ENCODE measurements at regions not wholly inside any gene's neighbourhood (a gene's known extent, or its start where the extent isn't known, plus 50 kb on each side); places are given as distances from the start of the nearest gene placed in this dataset.
"Not testable (repeated sequence)": the region's sequence is repeated elsewhere in the genome, so short reads cannot be mapped to it uniquely, and the experiment has no call there.

DNA sequence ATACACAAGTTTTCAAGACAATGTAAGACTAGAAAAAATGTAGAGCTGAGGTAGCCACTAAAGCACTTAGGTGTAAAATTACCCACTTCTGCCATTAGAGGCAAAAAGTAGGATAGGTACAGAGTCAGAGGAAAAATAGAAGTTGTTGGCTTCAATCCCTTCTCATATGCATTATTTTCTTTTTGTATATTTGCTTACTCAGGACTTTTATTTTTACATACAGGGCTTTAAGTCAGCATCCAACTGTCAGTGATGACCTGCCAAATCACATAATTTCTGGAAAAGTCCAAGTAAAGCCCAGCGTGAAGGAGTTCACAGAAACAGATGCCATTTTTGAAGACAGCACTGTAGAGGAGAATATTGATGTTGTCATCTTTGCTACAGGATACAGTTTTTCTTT is 211.0 kb upstream of the POGK start:
- DNase-seq: no peak

DNA sequence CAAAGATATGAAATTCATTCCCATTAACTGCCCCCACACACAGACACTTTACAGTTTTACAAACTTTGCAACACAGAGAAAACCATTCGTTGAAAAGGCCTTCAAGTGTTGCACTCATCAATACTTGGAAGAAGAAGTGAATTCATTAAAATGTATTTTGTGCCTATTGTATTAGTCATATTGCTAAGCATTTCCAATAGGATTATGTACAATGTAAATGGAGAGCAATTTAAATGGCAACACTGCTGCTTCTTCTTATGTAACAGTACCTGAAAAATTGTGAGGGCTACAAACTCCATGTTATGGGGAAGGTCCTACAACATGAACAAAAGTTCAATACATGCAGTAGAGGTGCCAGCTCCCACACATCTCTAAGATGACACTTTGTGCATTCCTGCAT is 209.3 kb upstream of the POGK start:
- DNase-seq: no peak

DNA sequence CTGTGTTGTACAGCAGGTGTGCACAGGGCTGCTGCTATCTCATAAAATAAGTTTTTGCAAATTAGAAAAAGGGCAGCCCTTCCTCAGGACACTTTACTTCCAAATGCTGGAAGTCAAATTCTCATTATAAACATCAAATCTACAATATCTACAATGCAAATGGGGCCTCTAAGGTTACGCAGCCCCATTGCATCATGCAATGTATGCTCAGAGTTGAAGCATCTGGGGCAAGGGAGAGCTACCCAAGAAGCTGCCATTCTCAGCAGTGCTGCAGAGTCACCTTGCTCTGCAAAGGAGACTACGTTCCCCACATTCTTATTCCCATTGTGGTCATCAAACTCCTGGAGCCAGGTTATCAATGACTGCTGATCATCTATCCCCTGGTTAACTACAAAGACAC is 208.9 kb upstream of the POGK start:
- DNase-seq: no peak

DNA sequence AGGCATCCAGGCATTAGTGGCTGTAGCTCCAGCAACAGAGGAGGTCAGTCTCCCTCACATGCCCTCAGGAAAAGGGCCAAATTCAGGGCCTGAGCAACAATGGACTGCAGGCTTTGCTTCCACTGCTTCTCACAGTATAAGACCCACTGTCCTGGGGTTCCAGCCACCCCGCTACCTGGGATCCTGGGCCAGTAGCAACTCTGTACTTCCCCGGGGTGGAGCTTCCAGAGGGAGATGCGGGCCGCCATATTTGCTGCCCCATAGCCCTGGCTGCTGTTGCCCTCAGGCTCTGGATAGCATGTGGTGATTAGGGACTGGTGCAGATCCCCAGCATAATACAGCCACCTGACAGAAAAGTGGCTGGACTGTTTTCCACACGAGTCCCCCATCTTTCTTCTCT is 201.1 kb upstream of the POGK start:
- DNase-seq: no peak

DNA sequence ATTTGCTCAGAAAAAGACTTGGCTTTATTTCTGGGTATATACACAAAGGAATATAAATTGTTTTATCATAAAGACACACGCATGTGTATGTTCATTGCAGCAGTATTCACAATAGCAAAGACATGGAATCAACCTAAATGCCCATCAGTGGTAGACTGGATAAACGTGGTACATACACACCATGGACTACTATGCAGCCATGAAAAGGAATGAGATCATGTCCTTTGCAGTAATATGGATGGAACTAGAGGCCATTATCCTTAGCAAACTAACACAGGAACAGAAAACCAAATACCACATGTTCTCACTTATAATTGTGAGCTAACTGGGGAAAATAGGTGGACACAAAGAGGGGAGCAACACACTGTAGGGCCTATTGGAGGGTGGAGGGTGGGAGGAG is 182.0 kb upstream of the POGK start:
- DNase-seq: not testable (repeated sequence)

DNA sequence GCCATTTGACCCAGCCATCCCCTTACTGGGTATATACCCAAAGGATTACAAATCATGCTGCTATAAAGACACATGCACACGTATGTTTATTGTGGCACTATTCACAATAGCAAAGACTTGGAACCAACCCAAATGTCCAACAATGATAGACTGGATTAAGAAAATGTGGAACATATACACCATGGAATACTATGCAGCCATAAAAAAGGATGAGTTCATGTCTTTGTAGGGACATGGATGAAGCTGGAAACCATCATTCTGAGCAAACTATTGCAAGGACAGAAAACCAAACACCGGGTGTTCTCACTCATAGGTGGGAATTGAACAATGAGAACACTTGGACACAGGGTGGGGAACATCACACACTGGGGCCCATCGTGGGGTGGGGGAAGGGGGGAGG is 172.5 kb upstream of the POGK start:
- not testable (repeated sequence) for DNase-seq

DNA sequence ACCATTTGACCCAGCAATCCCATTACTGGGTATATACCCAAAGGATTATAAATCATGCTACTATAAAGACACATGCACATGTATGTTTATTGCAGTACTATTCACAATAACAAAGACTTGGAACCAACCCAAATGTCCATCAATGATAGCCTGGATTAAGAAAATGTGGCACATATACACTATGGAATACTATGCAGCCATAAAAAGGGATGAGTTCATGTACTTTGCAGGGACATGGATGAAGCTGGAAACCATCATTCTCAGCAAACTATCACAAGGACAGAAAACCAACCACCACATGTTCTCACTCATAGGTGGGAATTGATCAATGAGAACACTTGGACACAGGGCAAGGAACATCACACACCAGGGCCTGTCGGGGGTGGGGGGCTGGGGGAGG is 171.7 kb upstream of the POGK start:
- DNase-seq: not testable (repeated sequence)

DNA sequence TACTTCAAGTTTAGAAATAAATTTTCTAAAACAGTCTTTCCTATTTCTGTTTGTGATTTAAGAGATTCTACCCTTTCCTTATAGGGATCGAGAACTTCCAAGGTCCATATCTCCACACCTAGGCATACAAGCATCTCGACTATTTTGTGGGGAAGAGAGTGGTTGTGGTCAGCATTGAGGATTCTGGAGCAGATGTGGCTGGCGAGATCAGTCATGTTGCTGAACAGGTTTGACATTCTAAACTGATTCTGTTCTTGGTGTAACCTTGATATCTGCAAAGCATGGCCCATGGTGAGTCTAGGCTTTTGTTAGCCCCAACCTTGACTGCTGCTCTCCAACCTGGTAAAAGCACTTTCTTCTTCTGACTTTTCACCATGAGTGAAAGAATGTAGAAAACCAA is 167.6 kb upstream of the POGK start:
- no peak for DNase-seq

DNA sequence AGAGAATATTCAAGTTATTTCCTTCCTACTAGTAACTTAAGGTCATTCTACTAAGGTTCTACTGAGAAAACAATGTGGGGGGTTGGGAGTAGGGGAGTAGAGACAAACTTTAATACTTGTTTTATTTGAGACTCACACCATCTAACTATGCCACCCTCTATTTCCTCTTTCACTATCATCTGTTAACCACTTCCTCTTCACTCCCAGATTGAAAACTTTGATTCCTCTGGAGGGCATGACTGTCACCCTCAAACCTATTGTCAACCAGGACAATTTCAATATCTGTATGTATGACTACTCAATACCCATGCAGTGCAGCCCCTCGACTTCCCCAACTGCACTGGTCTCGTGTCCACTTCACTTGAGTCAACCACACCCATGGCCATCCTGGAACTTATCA is 165.6 kb upstream of the POGK start:
- DNase-seq: no peak

DNA sequence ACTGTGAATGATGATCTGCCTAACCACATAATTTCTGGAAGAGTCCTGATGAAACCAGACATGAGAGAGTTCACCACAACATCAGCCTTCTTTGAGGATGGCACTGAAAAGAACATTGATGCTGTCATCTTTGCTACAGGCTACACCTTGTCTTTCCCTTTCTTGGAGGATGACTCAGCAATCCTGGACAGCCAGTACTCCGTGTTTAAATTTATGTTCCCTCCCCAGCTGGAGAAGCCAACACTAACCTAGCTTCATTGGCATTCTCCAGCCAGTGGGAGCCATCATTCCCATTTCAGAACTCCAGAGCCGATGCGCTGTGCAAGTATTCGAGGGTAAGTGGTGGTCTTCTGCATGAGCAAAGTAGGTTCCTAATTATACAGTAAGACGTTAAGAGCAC is 164.1 kb upstream of the POGK start:
- DNase-seq: no peak

DNA sequence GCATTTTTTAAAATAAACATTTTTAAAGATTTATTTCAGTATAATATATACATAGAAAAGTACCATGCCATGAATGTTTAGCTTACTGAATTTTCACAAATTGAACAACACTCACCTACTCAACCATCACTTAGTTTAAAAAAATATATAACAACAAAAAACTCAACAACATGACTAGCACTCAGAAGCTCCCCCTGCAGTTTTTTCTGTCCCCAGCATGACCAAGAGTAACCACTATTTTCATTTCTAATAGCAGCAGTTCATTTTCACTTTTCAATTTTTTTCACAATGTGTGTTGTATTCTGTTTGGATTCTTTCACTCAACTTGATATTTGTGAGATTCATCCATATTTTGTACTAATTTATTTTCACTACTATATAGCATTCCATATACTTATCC is 162.3 kb upstream of the POGK start:
- no peak for DNase-seq

DNA sequence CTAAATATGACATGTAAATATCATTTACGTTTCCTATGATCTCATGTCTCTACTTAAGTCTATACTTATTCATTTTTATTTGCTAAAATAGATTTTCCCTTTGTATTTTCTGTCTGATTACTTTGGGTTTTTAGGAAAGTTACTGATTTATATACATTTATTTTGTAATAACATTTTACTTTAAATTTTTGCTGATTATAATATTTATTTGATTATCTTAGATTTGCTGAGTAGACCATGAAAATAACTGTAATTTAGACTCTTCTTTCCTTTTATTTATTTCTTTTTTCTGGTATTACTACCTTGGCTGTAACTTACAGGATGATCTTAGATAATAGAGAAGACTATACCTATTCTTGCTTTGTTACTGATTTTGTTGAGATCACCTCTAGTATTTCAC is 159.9 kb upstream of the POGK start:
- no peak for DNase-seq

DNA sequence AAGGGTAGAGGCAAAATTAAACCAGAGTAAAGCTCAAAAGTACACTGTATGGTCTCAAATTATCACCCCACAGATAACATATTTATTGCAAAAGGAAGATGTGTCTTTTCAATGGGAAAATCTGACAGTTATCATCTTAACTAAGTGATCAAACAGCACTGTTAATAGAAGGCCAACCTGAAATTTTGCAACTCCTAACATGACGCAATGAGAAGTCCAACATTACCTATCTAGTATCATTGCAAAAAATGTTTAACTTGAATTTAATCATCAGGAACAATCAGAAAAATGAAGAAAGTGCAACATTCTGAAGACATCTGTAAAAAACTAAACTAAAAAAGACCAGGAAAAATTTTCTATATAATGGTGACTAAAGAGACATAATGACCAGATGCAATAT is 156.7 kb upstream of the POGK start:
- no peak for DNase-seq

DNA sequence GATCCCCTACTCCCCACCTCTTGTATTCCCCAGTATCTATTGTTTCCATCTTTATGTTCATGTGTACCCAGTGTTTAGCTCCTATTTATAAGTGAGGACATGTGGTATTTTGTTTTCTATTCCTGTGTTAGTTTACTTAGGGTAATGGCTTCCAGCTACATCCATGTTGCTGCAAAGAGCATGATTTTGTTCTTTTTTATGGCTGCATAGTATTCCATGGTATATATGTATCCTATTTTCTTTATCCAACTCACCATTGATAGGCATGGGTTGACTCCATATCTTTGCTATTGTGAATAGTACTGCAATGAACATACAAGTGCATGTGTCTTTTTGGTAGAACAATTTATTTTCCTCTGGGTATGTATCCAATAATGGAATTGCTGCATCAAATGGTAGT is 154.6 kb upstream of the POGK start:
- DNase-seq: not testable (repeated sequence)

DNA sequence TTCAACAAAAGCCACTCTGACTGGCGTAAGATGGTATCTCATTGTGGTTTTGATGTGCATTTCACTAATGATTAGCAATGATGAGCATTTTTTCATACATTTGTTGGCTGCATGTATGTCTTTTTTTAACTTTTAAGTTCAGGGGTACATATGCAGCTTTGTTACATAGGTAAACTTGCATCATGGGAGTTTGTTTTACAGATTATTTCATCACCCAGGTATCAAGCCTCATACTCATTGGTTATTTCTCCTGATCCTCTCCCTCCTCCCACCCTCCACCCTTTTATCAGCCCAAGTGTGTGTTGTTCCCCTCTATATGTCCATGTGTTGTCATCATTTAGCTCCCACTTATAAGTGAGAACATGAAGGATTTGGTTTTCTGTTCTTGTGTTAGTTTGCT is 154.1 kb upstream of the POGK start:
- no peak for DNase-seq

DNA sequence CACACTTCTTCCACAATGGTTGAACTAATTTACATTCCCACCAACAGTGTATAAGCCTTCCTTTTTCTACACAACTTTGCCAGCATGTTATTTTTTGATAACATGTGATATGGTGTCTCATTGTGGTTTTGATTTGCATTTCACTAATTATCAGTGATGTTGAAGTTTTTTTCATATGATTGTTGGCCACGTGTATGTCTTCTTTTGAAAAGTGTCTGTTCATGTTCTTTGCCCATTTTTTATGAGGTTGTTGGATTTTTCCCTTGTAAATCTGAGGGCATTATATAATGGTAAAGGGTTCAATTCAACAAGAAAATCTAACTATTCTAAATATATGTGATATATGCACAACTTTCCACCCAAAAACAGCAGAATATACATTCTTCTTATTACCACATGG is 153.4 kb upstream of the POGK start:
- not testable (repeated sequence) for DNase-seq

DNA sequence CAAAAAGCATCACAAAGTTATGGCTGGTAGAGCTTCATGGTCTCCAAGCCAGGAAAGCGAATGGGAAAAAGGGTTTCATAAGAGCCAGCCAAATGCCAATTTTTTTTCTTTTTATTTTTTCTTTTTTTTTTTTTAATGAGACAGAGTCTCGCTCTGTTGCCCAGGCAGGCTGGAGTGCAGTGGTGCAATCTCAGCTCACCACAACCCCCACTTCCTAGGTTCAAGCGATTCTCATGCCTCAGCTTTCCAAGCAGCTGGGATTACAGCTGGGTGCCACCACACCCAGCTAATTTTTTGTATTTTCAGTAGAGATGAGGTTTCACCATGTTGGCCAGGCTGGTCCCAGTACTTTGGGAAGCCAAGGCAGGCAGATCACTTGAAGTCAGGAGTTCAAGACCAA is 148.7 kb upstream of the POGK start:
- DNase-seq: not testable (repeated sequence)

DNA sequence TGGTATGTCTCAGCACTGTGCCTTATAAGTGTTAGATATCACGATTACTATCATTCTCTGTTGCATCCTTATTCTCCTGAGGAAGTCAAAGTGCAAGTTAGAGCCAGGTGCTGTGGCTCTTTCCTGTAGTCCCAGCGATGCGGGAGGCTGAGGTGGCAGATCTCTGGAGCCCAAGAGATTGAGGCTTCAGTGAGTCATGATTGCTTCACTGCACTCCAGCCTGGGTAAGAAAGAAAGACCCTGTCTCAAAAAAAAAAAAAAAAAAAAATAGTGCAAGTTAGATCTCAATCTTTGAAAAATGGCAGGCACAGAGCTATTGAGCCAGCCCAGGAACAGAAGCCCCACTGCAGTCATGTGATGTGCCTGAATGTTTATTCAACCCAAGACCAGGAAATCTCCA is 147.8 kb upstream of the POGK start:
- DNase-seq: no peak

DNA sequence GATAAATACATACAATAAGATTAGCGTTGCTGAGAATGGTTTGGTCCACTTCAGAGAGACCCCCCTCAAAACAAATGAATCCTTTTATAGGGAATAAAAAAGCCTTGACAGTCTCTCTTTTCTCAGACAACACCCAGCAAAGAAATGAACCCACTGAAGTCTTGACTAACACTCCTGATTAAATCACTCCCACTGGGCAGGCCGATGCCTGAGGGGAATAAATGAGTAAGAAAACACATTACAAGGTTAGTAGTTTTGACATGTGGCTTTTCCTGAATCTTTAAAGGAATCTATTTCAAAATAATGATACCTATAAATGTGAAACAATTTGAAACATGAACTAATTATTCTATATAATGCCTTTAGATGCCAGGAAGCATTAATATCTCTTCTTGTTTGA is 146.9 kb upstream of the POGK start:
- no peak for DNase-seq

DNA sequence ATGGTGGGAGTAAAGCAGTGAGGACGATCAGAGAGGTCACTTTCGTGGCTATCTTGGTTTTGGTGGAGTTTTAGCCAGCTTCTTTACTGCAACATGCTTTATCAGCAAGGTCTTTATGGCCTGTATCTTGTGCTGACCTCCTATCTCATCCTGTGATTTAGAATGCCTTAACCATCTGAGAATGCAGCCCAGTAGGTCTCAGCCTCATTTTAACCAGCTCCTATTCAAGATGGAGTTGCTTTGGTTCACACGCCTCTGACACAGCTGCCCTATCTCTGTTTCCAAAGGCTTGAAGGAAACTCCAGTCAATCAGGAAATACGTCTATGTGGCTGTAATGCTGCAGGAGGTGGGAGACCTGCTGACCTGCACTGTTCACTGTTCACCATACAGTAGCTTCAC is 146.1 kb upstream of the POGK start:
- DNase-seq: no peak

DNA sequence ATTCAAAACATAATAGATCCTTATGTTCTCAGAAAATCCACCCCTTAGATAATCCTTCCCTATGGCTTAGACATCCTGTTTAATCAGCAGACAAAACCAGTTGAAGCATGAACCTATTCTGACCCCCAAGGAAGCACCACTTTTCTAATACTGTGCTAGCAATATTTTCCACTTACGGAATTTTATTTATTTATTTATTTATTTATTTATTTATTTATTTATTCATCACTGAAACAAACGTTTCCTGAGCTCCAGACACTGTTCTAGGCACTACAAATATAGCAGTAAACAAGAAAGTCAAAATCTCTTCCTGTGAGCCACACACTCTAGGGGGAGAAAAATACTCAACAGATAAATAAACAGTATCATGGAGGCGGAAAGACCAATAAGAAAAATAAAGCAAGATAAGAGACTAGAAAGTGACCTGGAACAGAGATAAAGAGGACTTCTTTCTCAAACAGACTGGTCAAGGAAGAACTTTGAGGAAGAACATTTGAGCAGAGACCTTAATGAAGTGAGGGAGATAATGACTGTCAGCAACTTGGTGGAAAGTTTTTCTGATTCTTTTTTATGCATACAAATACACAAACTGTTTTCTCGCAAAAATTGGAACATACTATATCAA is 145.5 kb upstream of the POGK start:
- no peak for DNase-seq

DNA sequence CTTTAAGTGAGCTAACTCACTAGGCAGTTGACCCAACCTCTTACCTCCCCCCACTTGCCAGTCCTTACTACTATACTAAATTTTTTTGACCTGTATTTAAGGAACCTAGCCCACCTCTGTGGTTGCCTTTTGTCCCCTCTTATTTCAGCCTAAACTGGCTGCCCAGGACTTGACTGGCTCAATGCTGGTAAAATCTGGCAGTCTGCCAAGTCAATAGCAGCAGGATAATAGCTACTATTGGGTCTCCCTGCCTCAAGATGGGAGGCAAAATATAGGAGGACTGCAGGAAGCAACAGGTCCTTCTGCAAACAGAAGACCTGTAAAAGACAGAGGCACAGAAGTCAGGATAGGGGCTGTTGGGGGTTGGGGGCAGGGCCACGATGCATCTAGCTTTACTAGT is 144.2 kb upstream of the POGK start:
- no peak for DNase-seq

DNA sequence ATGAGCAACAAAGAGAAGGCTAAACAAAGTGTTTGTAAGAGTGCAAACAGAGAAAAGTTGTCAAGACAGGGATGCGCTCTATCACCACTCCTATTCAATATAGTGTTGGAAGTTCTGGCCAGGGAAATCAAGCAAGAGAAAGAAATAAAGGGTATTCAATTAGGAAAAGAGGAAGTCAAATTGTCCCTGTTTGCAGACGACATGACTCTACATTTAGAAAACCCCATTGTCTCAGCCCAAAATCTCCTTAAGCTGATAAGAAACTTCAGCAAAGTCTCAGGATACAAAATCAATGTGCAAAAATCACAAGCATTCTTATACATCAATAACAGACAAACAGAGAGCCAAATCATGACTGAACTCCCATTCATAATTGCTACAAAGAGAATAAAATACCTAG is 143.4 kb upstream of the POGK start:
- not testable (repeated sequence) for DNase-seq

DNA sequence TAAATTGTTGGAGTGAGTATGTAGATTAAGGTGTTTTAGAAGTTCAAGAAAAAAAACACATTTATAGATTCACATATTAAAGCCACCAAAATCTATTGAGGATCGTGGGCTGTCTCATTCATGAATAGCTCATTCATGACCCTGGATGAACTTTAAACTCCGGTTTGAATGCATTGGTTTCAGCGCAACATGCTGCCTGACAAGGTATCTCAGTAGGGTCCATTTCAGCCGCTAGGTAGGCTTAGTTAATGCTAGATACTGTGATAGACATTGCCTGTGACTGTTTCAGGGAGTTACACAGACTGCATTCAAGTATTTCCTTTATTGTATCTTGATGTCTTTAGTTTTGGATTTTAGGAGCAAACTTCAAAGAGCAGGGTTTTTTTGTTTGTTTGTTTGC is 140.5 kb upstream of the POGK start:
- DNase-seq: no peak

DNA sequence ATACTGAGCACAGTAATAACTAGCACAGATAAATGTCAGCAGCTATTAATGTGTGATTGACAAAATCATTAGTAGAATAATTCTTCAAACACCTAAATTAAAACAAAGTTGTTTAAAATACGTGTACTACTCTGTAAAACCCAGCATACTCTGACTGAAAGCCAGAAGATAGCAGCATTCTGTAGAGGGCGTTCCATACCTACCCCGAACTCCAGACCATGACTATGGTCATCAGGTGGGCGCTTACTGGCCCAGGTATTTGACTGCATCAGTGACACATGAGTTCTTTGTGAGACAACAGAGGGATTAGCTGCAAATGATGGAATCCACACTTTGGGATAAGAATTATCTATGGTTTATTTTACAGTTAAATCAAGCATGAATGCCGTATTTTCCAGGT is 139.7 kb upstream of the POGK start:
- no peak for DNase-seq

DNA sequence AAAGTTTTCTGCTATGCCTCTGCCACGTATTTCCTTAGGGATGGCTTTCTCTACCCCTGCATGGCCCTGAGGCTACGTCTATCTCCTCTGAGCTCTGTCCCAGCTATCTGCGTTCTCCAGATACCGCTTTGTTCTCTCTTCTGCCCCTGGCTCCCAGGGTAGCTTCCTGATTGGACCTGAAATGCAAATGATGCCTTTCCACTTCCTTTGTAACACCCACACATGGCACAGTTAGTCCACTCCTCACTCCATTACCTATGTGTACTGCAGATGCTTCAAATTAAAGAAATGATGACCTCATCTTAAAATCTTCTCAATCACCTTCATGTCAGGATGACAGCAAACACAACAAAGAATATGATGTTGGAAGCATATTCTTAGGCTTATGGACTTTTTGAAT is 138.6 kb upstream of the POGK start:
- no peak for DNase-seq
